ENCODE measurements at regions not wholly inside any gene's neighbourhood (a gene's known extent, or its start where the extent isn't known, plus 50 kb on each side); places are given as distances from the start of the nearest gene placed in this dataset.
"Not testable (repeated sequence)": the region's sequence is repeated elsewhere in the genome, so short reads cannot be mapped to it uniquely, and the experiment has no call there.

DNA sequence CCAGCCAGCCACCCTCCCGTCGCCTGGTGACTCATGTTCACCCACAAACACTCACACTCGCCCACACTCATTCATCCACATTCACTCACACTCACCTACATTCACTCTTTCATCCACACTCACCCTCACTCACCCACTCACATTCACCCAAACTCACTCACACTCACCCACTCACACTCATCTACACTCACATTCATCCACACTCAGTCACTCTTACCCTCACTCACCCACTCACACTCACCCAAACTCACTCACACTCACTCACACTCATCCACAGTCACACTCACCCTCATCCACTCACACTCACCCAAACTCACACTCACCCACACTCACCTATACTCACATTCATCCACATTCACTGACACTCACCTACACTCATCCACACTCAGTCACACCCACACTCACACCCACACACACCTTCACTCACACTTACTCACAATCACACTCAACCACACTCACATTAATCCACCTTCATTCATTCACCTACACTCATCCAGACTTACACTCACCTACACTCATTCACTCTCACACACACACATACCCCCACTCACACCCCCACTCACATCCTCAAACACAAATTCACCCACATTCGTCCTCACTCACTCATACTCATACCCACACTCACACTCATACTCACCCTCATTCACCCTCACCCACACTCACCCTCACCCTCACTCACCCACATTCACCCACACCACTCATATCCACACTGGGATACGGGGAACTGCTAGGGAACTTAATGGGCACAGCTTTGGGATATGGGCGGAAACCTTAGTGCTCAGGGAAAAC, 2221.6 kb upstream of the AGA start:
- no peak for DNase-seq
- TF ChIP-seq, protein P1, sequence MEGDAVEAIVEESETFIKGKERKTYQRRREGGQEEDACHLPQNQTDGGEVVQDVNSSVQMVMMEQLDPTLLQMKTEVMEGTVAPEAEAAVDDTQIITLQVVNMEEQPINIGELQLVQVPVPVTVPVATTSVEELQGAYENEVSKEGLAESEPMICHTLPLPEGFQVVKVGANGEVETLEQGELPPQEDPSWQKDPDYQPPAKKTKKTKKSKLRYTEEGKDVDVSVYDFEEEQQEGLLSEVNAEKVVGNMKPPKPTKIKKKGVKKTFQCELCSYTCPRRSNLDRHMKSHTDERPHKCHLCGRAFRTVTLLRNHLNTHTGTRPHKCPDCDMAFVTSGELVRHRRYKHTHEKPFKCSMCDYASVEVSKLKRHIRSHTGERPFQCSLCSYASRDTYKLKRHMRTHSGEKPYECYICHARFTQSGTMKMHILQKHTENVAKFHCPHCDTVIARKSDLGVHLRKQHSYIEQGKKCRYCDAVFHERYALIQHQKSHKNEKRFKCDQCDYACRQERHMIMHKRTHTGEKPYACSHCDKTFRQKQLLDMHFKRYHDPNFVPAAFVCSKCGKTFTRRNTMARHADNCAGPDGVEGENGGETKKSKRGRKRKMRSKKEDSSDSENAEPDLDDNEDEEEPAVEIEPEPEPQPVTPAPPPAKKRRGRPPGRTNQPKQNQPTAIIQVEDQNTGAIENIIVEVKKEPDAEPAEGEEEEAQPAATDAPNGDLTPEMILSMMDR (IDR thresholded peaks at IDR 0.05; ENCODE audit: low read depth, low read length) = no peak
- H3K36me3 ChIP-seq = no peaks in the 10 kb centered on the region
- H3K4me3 ChIP-seq (ENCODE audit: low read depth, low read length) = no peak overlapping the region
- H3K27me3 ChIP-seq (ENCODE audit: insufficient read depth, low read depth, severe bottlenecking) = peaks cover 84% of the 10 kb centered on the region
- no peak overlapping the region for H3K27ac ChIP-seq
- H3K9me3 ChIP-seq (ENCODE audit: severe bottlenecking) = peaks cover 5% of the 10 kb centered on the region

DNA sequence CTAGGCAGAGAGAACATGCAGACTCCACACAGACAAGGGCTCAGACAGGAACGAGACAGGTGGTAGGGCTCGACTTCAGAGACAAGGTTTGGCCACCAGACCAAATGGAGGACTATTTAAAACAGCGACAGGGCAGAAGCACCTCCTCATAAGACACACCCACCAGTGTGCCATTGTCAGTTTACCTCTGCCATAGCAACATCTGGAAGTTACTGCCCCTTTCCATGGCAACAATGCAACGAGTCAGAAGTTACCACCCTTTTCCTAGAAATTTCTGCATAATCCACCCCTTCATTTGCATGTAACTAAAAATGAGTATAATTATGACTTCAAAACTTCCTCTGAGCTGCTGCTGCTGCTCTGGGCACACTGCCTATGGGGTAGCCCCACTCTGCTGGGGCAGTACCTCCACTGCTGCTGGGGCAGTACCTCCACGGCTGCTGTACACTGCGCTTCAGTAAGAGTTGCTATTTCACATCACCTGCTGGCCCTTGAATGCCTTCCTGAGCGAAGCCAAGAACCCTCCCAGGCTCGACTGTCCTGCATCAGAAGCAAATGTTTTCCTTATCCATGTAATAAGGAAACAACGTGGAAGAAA, 2222.3 kb upstream of the AGA start:
- DNase-seq = no peak
- Histone ChIP-seq H3K27ac (no peak overlapping the region), H3K36me3 (no peaks in the 10 kb centered on the region), H3K4me3 (ENCODE audit: low read depth, low read length) (no peak overlapping the region), H3K27me3 (ENCODE audit: insufficient read depth, low read depth, severe bottlenecking) (peaks cover 77% of the 10 kb centered on the region), H3K9me3 (ENCODE audit: severe bottlenecking) (peaks cover 5% of the 10 kb centered on the region)
- TF ChIP-seq, protein P1 (IDR thresholded peaks at IDR 0.05; ENCODE audit: low read depth, low read length) = no peak

DNA sequence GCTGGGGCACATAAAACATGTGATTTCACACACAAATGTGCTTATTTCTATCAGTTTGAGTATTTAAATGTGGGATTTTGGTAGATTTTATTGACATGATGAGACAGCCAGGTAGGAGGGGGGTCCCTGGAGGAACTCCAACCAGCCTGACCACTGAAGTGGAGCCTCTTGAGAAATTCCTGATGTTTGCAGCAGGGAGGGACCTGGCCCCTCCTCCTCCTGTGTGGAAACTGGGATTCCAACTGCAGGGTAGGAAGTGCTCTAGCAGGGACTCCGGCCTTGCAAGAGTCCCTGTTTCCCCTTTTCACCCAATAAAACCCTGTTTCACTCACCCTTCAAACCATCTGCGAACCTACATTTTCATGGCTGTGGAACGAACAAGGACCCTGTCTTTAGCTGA, 2224.0 kb upstream of the AGA start:
- H3K4me3 ChIP-seq (ENCODE audit: low read depth, low read length) = no peak overlapping the region
- peaks cover 67% of the 10 kb centered on the region for H3K27me3 ChIP-seq (ENCODE audit: insufficient read depth, low read depth, severe bottlenecking)
- TF ChIP-seq, protein P1 (IDR thresholded peaks at IDR 0.05; ENCODE audit: low read depth, low read length) = no peak
- H3K9me3 ChIP-seq (ENCODE audit: severe bottlenecking) = peaks cover 5% of the 10 kb centered on the region
- no peak for DNase-seq
- no peak overlapping the region for H3K27ac ChIP-seq
- no peaks in the 10 kb centered on the region for H3K36me3 ChIP-seq

DNA sequence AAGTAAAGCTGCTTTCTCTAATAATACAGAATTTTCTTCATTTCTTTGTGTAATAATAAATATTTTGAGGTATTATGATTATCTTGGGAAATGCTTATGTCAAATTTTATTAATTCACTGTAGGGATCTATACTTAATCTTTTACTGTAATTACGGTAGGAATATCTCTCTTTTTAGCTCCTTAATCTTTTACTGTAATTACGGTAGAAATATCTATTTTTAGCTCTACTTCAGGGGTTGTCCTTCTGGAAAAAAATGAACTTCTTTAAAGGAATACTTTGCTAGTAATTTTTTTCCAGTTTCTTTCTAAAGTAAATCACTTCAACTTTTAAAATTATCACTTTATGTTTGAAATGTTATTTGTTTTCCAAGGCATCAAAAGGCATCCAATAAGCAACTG, 2229.4 kb upstream of the AGA start:
- TF ChIP-seq, protein P1 (IDR thresholded peaks at IDR 0.05; ENCODE audit: low read depth, low read length) = no peak
- Histone ChIP-seq H3K27ac (no peak overlapping the region), H3K27me3 (ENCODE audit: insufficient read depth, low read depth, severe bottlenecking) (peaks cover 40% of the 10 kb centered on the region), H3K9me3 (ENCODE audit: severe bottlenecking) (no peaks in the 10 kb centered on the region), H3K36me3 (no peaks in the 10 kb centered on the region), H3K4me3 (ENCODE audit: low read depth, low read length) (no peak overlapping the region)
- no peak for DNase-seq

DNA sequence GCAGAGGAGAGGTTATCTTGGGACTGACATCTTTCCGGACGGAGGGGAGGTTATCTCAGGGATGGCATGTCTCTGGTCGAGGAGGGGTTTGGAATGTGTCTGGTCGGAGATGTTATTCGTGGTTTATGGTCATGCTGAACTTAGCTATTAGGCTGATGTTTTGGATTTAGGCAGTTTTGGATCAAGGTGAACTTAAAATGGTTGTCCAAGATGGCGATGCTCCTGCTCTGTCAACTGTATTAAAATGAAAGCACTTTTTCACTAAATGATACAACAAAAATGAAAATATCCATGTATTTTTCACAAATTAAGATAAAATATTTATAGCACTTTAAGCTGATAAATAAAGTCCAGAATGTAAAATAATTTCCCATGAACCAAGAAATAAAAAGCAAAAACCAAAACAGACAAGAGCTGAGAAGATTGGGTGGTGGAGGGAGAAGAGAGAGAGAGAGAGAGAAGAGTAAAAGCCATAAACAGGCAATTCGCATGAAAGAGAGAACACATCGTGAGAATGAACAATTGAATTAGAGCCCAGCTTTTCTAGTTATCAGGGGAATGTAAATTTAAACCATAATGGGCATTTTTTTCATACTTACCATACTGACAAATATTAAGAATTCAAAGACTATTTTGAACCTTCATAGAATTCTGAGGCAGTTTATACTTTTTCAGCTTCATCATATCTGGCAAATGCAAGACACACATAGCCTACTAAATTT, 2236.0 kb upstream of the AGA start:
- peaks cover 3% of the 10 kb centered on the region for H3K9me3 ChIP-seq (ENCODE audit: severe bottlenecking)
- H3K4me3 ChIP-seq (ENCODE audit: low read depth, low read length) = no peak overlapping the region
- H3K27ac ChIP-seq = no peak overlapping the region
- TF ChIP-seq, protein P1 (IDR thresholded peaks at IDR 0.05; ENCODE audit: low read depth, low read length) = no peak
- H3K36me3 ChIP-seq = no peaks in the 10 kb centered on the region
- no peak for DNase-seq
- H3K27me3 ChIP-seq (ENCODE audit: insufficient read depth, low read depth, severe bottlenecking) = peaks cover 27% of the 10 kb centered on the region

DNA sequence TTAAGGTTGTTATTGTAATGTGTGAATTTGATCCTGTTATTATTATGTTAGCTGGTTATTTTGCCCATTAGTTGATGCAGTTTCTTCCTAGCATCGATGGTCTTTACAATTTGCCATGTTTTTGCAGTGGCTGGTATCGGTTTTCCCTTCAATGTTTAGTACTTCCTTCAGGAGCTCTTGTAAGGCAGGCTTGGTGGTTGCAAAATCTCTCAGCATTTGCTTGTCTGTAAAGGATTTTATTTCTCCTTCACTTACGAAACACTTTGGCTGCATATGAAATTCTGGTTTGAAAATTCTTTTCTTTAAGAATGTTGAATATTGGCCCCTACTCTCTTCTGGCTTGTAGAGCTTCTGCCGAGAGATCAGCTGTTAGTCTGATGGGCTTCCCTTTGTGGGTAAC, 2241.4 kb upstream of the AGA start:
- H3K36me3 ChIP-seq; H3K27ac ChIP-seq; H3K9me3 ChIP-seq (ENCODE audit: severe bottlenecking); H3K4me3 ChIP-seq (ENCODE audit: low read depth, low read length); DNase-seq: not testable (repeated sequence)
- peaks cover 19% of the 10 kb centered on the region for H3K27me3 ChIP-seq (ENCODE audit: insufficient read depth, low read depth, severe bottlenecking)
